A549 (cell line): ENCODE measurements at regions not wholly inside any gene's neighbourhood (a gene's known extent, or its start where the extent isn't known, plus 50 kb on each side); places are given as distances from the start of the nearest gene placed in this dataset.

Experiments used
- ATAC-seq, 2 experiments: fragments of 200-7000 bp in 1 of 2; fragments of >200 bp in 1 of 2; cut with Nextera tagmentation in 1 of 2; cut with Tn5 transposase in 1 of 2; 3 replicates each; pipeline versions ENCODE4 v1.8.0 to v1.9.1; 2018 to 2020; ENCODE audit warnings: mild to moderate bottlenecking in 1 of 2, moderate library complexity in 1 of 2
- CTCF ChIA-PET: fragments of 300-600 bp; sonication (Branson Sonifier 250); formaldehyde crosslinking; extraction: SDS; loops from one replicate; lab custom pipeline; 2021; ENCODE audit warnings: antibody characterized with exemption, inconsistent platforms; lab: Yijun Ruan, JAX
- POLR2A ChIA-PET: fragments of 350-600 bp; formaldehyde crosslinking; extraction: SDS; loops from one replicate; lab custom pipeline; 2021; ENCODE audit warnings: antibody characterized with exemption, inconsistent platforms; lab: Yijun Ruan, JAX
- DNase-seq, 2 experiments: peaks; one replicate each; pipeline versions ENCODE4 v3.0.0 to v3.0.0-alpha.2; 2011 to 2016; ENCODE audit warnings: low read depth in 1 of 2, low spot score in 1 of 2
- FAIRE-seq: peaks from 2 replicates; lab custom pipeline; 2011; peaks lifted over from hg19 to GRCh38; lab: Jason Lieb, UNC
- H3K27ac ChIP-seq, 2 experiments: fragments of >200 bp; sonication (Bioruptor Twin); formaldehyde crosslinking; 3 replicates each; pipeline ENCODE4 v1.5.1; 2016 to 2017
- H3K4me1 ChIP-seq: fragments of >200 bp; sonication (Bioruptor Twin); formaldehyde crosslinking; 3 replicates; pipeline ENCODE4 v1.6.1; 2016
- H3K4me2 ChIP-seq: fragments of >200 bp; sonication (Bioruptor Twin); formaldehyde crosslinking; 3 replicates; pipeline ENCODE4 v1.6.1; 2016
- H3K4me3 ChIP-seq: fragments of >200 bp; sonication (Bioruptor Twin); formaldehyde crosslinking; 3 replicates; pipeline ENCODE4 v1.5.1; 2016
- H3K9me3 ChIP-seq: fragments of >200 bp; sonication (Bioruptor Twin); formaldehyde crosslinking; 3 replicates; pipeline ENCODE4 v1.6.1; 2016
- CBX2 ChIP-seq: fragments of 200-600 bp; sonication (generic); IDR thresholded peaks from 2 replicates; pipeline ENCODE4 v1.6.1; 2016; ENCODE audit warnings: low read depth, mild to moderate bottlenecking, borderline replicate concordance
- CBX8 ChIP-seq: fragments of 200-600 bp; sonication (generic); IDR thresholded peaks from 2 replicates; pipeline ENCODE4 v1.6.1; 2016
- CHD4 ChIP-seq: fragments of 200-600 bp; sonication (generic); IDR thresholded peaks from 2 replicates; pipeline ENCODE4 v1.6.1; 2016; ENCODE audit warnings: antibody characterized with exemption, mild to moderate bottlenecking, borderline replicate concordance
- EHF ChIP-seq: fragments of 250-450 bp; sonication (Bioruptor Pico); IDR thresholded peaks from 2 replicates; pipeline ENCODE4 v1.5.0; 2020; ENCODE audit warnings: mild to moderate bottlenecking
- EHMT2 ChIP-seq: fragments of 200-600 bp; sonication (generic); IDR thresholded peaks from 2 replicates; pipeline ENCODE4 v1.6.1; 2016; ENCODE audit warnings: antibody characterized with exemption, low read depth, mild to moderate bottlenecking, moderate library complexity
- FOXS1 ChIP-seq: fragments of 250-450 bp; sonication (Bioruptor Pico); IDR thresholded peaks from 2 replicates; pipeline ENCODE4 v1.5.0; 2020; ENCODE audit warnings: mild to moderate bottlenecking, moderate library complexity
- HDAC2 ChIP-seq: fragments of 200-600 bp; sonication (generic); IDR thresholded peaks from 2 replicates; pipeline ENCODE4 v1.6.1; 2016
- HES2 ChIP-seq: fragments of >200 bp; sonication (Bioruptor Twin); formaldehyde crosslinking; IDR thresholded peaks from 2 replicates; pipeline ENCODE4 v1.6.1; 2016
- KDM5A ChIP-seq: fragments of 200-600 bp; sonication (generic); IDR thresholded peaks from 2 replicates; pipeline ENCODE4 v1.6.1; 2016; ENCODE audit warnings: antibody characterized with exemption, mild to moderate bottlenecking
- MAFK ChIP-seq: fragments of 450-650 bp; IDR thresholded peaks from 2 replicates; pipeline ENCODE4 v1.6.1; 2014; ENCODE audit not compliant: partially characterized antibody
- NFE2L2 ChIP-seq: fragments of 150-350 bp; conservative IDR thresholded peaks from 2 replicates; pipeline ENCODE4 v1.6.1; 2014; ENCODE audit warnings: low read length
- NR3C1 ChIP-seq: fragments of >200 bp; sonication (Bioruptor Twin); formaldehyde crosslinking; IDR thresholded peaks from 3 replicates; pipeline ENCODE4 v1.6.1; 2017
- PBX3 ChIP-seq: IDR thresholded peaks from 2 replicates; pipeline ENCODE4 v1.6.1; 2012
- PHF8 ChIP-seq: fragments of 200-600 bp; sonication (generic); IDR thresholded peaks from 2 replicates; pipeline ENCODE4 v1.6.1; 2016; ENCODE audit warnings: low read depth, mild to moderate bottlenecking, antibody characterized with exemption, moderate library complexity, borderline replicate concordance
- POLR2A ChIP-seq: IDR thresholded peaks from 2 replicates; pipeline ENCODE4 v1.6.1; 2012; ENCODE audit warnings: mild to moderate bottlenecking, low read length
- POLR2AphosphoS2 ChIP-seq: conservative IDR thresholded peaks from 2 replicates; pipeline ENCODE4 v1.6.1; 2012; ENCODE audit warnings: low read length, improper control_type of control experiment, inconsistent platforms
- RARB ChIP-seq: fragments of 250-450 bp; sonication (Bioruptor Pico); IDR thresholded peaks from 2 replicates; pipeline ENCODE4 v1.8.0; 2021; ENCODE audit warnings: mild to moderate bottlenecking, moderate library complexity
- RCOR1 ChIP-seq: fragments of 150-350 bp; IDR thresholded peaks from 2 replicates; pipeline ENCODE4 v1.6.1; 2014; ENCODE audit warnings: antibody characterized with exemption, low read length, low read depth
- REST ChIP-seq: fragments of 200-600 bp; sonication (generic); IDR thresholded peaks from 2 replicates; pipeline ENCODE4 v1.6.1; 2016; ENCODE audit warnings: antibody characterized with exemption, mild to moderate bottlenecking, moderate library complexity
- ZFP36 ChIP-seq: fragments of 450-650 bp; IDR thresholded peaks from 2 replicates; pipeline ENCODE4 v1.6.1; 2014; ENCODE audit warnings: borderline replicate concordance; ENCODE audit not compliant: partially characterized antibody
- ZNF302 ChIP-seq: fragments of 250-450 bp; sonication (Bioruptor Pico); IDR thresholded peaks from 2 replicates; pipeline ENCODE4 v1.9.0; 2021; ENCODE audit warnings: inconsistent platforms, mild to moderate bottlenecking, moderate library complexity
- WGBS: methylation state at CpG from one replicate; pipeline ENCODE4 v1.1.6; 2017; ENCODE audit errors: missing lambda C conversion rate; 5-methylcytosine and 5-hydroxymethylcytosine counted together

GRCh38 chr5:89401659-89402058 is 518.7 kb upstream of the MEF2C start (continued):
- TF ChIP-seq REST (no peak), CBX2 (no peak), ZNF302 (CRISPR knock-in tag) (no peak), RARB (no peak), RCOR1 (no peak)

GRCh38 chr5:89401012-89401411 is 518.0 kb upstream of the MEF2C start:
- no peak overlapping the region for H3K27ac ChIP-seq
- CTCF ChIA-PET = no interaction called here
- FAIRE-seq = no peak
- POLR2A ChIA-PET = no interaction called here
- no peaks in the 10 kb centered on the region for H3K9me3 ChIP-seq
- no peak for DNase-seq
- WGBS = 0% methylated on average over 2 of the region's 3 CpGs
- H3K4me3 ChIP-seq = no peak overlapping the region
- no peaks in the 10 kb centered on the region for H3K4me1 ChIP-seq
- ATAC-seq = no peak
- no peak overlapping the region for H3K4me2 ChIP-seq
- TF ChIP-seq NR3C1 (no peak), HDAC2 (no peak)
- TF ChIP-seq, all 56 proteins: peak for 0

- TF ChIP-seq PHF8 (no peak), ZFP36 (no peak), KDM5A (no peak), POLR2A (no peak), HES2 (no peak), PBX3 (no peak), MAFK (no peak), CHD4 (no peak), CBX8 (no peak), RCOR1 (no peak), EHF (CRISPR knock-in tag) (no peak), FOXS1 (CRISPR knock-in tag) (no peak), EHMT2 (no peak), NFE2L2 (no peak), POLR2AphosphoS2 (no peak)
- H3K27ac ChIP-seq = no peak overlapping the region
- no peaks in the 10 kb centered on the region for H3K9me3 ChIP-seq
- CTCF ChIA-PET = no interaction called here
- no peak overlapping the region for H3K4me2 ChIP-seq
- H3K4me3 ChIP-seq = no peak overlapping the region
- no peak for ATAC-seq
- POLR2A ChIA-PET = no interaction called here
- H3K4me1 ChIP-seq = no peaks in the 10 kb centered on the region
- WGBS = 3% methylated on average over 1 of the region's 1 CpG
- FAIRE-seq = no peak
- no peak for DNase-seq
Observed at GRCh38 chr5:89399548-89399947, 516.6 kb upstream of the MEF2C start.
